ENCODE measurements at regions not wholly inside any gene's neighbourhood (a gene's known extent, or its start where the extent isn't known, plus 50 kb on each side); places are given as distances from the start of the nearest gene placed in this dataset.

- H3K79me2 ChIP-seq (replicated peaks; ENCODE audit: insufficient read depth) = no peaks in the 10 kb centered on the region
- H3K27ac ChIP-seq (ENCODE audit: low read depth) = no peak overlapping the region
- Mint-ChIP-seq H3K4me1 (peaks cover 7% of the 10 kb centered on the region), H3K27me3 (ENCODE audit: insufficient read depth, low read depth, poor library complexity) (peaks cover 5% of the 10 kb centered on the region), H3K36me3 (ENCODE audit: low read depth) (no peaks in the 10 kb centered on the region), H3K9me3 (no peaks in the 10 kb centered on the region), H3K4me3 (no peak overlapping the region), H3K27ac (no peak overlapping the region)
- H3K4me2 ChIP-seq = no peak overlapping the region
- no peak for DNase-seq (ENCODE audit: low spot score)
- H3K4me1 ChIP-seq (ENCODE audit: insufficient read depth) = peaks cover 8% of the 10 kb centered on the region
- H3F3A ChIP-seq (replicated peaks; ENCODE audit: low read depth) = no peaks in the 10 kb centered on the region
- no peaks in the 10 kb centered on the region for H3K27me3 ChIP-seq (ENCODE audit: insufficient read depth)
- TF ChIP-seq JUNB (IDR thresholded peaks at IDR 0.05; ENCODE audit: unreplicated experiment) (no peak), CTCF (conservative IDR thresholded peaks at IDR 0.05; ENCODE audit: low read depth in 2 of 2) (peak; percentile 10 to 35; a peak in 2 of 4 replicates)
- no peaks in the 10 kb centered on the region for H3K36me3 ChIP-seq (ENCODE audit: insufficient read depth)
- H3K9me2 ChIP-seq (ENCODE audit: insufficient read depth) = no peaks in the 10 kb centered on the region
- H3K4me3 ChIP-seq = no peak overlapping the region
- H4K20me1 ChIP-seq (replicated peaks; ENCODE audit: insufficient read depth) = no peaks in the 10 kb centered on the region
- ATAC-seq = peak; percentile 54
- peak overlapping the region; percentile 76 for H2AFZ ChIP-seq
Measured at GRCh38 chr4:25564836-25565235, 90.8 kb upstream of the SLC34A2 start.

DNA sequence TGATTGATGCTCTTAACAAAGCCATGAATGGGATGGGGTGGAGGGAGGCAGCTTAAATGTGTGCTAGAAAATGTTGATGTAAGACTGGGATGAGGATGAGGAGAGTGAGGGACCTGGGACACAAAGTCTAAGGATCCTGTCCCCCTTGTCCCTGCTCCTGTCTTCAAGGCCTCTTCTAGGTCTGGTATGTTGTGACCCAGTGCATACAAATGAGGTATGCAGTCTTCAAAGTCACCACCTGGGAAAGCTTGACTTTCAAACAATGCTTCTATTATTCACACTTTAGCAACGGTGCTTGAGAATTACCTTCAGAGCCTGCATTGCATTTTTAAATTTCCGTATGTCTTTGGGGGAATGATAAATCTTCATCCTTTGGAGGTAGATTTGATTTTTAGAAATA lies 88.4 kb upstream of the SLC34A2 start:
- Histone ChIP-seq H3K4me3 (no peak overlapping the region), H4K20me1 (replicated peaks; ENCODE audit: insufficient read depth) (no peaks in the 10 kb centered on the region), H3K36me3 (ENCODE audit: insufficient read depth) (no peaks in the 10 kb centered on the region), H3K9me2 (ENCODE audit: insufficient read depth) (no peaks in the 10 kb centered on the region), H3K4me2 (peak overlapping the region; percentile 2; the same call in 1 of the 2 replicates), H3K27ac (ENCODE audit: low read depth) (no peak overlapping the region), H3K27me3 (ENCODE audit: insufficient read depth) (no peaks in the 10 kb centered on the region), H2AFZ (peak overlapping the region; percentile 9; the same call in 1 of the 2 replicates), H3K79me2 (replicated peaks; ENCODE audit: insufficient read depth) (no peaks in the 10 kb centered on the region), H3F3A (replicated peaks; ENCODE audit: low read depth) (no peaks in the 10 kb centered on the region), H3K4me1 (ENCODE audit: insufficient read depth) (peaks cover 8% of the 10 kb centered on the region)
- DNase-seq (ENCODE audit: low spot score) (peak; percentile 62), ATAC-seq (peak; percentile 76)
- Mint-ChIP-seq H3K4me1 (peaks cover 7% of the 10 kb centered on the region), H3K36me3 (ENCODE audit: low read depth) (no peaks in the 10 kb centered on the region), H3K9me3 (no peaks in the 10 kb centered on the region), H3K27me3 (ENCODE audit: insufficient read depth, low read depth, poor library complexity) (peaks cover 5% of the 10 kb centered on the region), H3K27ac (no peak overlapping the region), H3K4me3 (no peak overlapping the region)
- TF ChIP-seq, protein P1, sequence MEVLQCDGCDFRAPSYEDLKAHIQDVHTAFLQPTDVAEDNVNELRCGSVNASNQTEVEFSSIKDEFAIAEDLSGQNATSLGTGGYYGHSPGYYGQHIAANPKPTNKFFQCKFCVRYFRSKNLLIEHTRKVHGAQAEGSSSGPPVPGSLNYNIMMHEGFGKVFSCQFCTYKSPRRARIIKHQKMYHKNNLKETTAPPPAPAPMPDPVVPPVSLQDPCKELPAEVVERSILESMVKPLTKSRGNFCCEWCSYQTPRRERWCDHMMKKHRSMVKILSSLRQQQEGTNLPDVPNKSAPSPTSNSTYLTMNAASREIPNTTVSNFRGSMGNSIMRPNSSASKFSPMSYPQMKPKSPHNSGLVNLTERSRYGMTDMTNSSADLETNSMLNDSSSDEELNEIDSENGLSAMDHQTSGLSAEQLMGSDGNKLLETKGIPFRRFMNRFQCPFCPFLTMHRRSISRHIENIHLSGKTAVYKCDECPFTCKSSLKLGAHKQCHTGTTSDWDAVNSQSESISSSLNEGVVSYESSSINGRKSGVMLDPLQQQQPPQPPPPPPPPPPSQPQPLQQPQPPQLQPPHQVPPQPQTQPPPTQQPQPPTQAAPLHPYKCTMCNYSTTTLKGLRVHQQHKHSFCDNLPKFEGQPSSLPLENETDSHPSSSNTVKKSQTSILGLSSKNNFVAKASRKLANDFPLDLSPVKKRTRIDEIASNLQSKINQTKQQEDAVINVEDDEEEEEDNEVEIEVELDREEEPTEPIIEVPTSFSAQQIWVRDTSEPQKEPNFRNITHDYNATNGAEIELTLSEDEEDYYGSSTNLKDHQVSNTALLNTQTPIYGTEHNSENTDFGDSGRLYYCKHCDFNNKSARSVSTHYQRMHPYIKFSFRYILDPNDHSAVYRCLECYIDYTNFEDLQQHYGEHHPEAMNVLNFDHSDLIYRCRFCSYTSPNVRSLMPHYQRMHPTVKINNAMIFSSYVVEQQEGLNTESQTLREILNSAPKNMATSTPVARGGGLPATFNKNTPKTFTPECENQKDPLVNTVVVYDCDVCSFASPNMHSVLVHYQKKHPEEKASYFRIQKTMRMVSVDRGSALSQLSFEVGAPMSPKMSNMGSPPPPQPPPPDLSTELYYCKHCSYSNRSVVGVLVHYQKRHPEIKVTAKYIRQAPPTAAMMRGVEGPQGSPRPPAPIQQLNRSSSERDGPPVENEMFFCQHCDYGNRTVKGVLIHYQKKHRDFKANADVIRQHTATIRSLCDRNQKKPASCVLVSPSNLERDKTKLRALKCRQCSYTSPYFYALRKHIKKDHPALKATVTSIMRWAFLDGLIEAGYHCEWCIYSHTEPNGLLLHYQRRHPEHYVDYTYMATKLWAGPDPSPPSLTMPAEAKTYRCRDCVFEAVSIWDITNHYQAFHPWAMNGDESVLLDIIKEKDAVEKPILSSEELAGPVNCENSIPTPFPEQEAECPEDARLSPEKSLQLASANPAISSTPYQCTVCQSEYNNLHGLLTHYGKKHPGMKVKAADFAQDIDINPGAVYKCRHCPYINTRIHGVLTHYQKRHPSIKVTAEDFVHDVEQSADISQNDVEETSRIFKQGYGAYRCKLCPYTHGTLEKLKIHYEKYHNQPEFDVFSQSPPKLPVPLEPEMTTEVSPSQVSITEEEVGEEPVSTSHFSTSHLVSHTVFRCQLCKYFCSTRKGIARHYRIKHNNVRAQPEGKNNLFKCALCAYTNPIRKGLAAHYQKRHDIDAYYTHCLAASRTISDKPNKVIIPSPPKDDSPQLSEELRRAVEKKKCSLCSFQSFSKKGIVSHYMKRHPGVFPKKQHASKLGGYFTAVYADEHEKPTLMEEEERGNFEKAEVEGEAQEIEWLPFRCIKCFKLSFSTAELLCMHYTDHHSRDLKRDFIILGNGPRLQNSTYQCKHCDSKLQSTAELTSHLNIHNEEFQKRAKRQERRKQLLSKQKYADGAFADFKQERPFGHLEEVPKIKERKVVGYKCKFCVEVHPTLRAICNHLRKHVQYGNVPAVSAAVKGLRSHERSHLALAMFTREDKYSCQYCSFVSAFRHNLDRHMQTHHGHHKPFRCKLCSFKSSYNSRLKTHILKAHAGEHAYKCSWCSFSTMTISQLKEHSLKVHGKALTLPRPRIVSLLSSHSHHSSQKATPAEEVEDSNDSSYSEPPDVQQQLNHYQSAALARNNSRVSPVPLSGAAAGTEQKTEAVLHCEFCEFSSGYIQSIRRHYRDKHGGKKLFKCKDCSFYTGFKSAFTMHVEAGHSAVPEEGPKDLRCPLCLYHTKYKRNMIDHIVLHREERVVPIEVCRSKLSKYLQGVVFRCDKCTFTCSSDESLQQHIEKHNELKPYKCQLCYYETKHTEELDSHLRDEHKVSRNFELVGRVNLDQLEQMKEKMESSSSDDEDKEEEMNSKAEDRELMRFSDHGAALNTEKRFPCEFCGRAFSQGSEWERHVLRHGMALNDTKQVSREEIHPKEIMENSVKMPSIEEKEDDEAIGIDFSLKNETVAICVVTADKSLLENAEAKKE (CRISPR knock-in tag; IDR thresholded peaks at IDR 0.05) = peak; percentile 64; the same call in 1 of the 2 replicates
- TF ChIP-seq CREB1 (CRISPR knock-in tag; IDR thresholded peaks at IDR 0.05; ENCODE audit: low read depth) (no peak), JUNB (IDR thresholded peaks at IDR 0.05; ENCODE audit: unreplicated experiment) (no peak), ZNF331 (CRISPR knock-in tag; IDR thresholded peaks at IDR 0.05; ENCODE audit: low read depth) (no peak), ZNF114 (CRISPR knock-in tag; IDR thresholded peaks at IDR 0.05) (no peak)
